H1 (cell line): ENCODE measurements at regions not wholly inside any gene's neighbourhood (a gene's known extent, or its start where the extent isn't known, plus 50 kb on each side); places are given as distances from the start of the nearest gene placed in this dataset.
A peak's percentile ranks its signal among the peaks of the same experiment; 100 is the strongest.

Source experiments
- CTCF ChIA-PET: fragments of 300-600 bp; sonication (Branson Sonifier 250); formaldehyde crosslinking; loops from one replicate; lab custom pipeline; 2021; ENCODE audit not compliant: partially characterized antibody; lab: Charles Lee
- POLR2A ChIA-PET: fragments of 300-600 bp; sonication (Branson Sonifier 250); formaldehyde crosslinking; loops from one replicate; lab custom pipeline; 2021; ENCODE audit warnings: inconsistent platforms; ENCODE audit not compliant: partially characterized antibody; lab: Charles Lee
- DNase-seq, 2 experiments: peaks; one replicate each; pipeline versions ENCODE4 v3.0.0 to v3.0.0-alpha.2; 2010 to 2022; ENCODE audit warnings: low spot score in 2 of 2, low read depth in 1 of 2, mixed read lengths in 1 of 2
- FAIRE-seq: peaks from 2 replicates; lab custom pipeline; 2011; peaks lifted over from hg19 to GRCh38; lab: Jason Lieb, UNC
- H2AFZ ChIP-seq: 2 replicates; pipeline ENCODE4 v1.8.1; 2012; ENCODE audit warnings: low read length, inconsistent platforms
- H2AK5ac ChIP-seq: 2 replicates; pipeline ENCODE4 v1.6.1; 2013; ENCODE audit warnings: low read depth, low read length
- H2BK120ac ChIP-seq: replicated peaks from 2 replicates; pipeline ENCODE3; 2013; ENCODE audit warnings: low read depth, low read length, inconsistent platforms
- H2BK12ac ChIP-seq: 2 replicates; pipeline ENCODE4 v1.6.1; 2013; ENCODE audit warnings: low read depth, low read length
- H2BK15ac ChIP-seq: 2 replicates; pipeline ENCODE4 v1.6.1; 2013; ENCODE audit warnings: low read length
- H2BK20ac ChIP-seq: 2 replicates; pipeline ENCODE4 v1.6.1; 2013; ENCODE audit warnings: low read length
- H2BK5ac ChIP-seq: 2 replicates; pipeline ENCODE4 v1.6.1; 2013; ENCODE audit warnings: low read depth, low read length
- H3K14ac ChIP-seq: 2 replicates; pipeline ENCODE4 v1.6.1; 2013; ENCODE audit warnings: inconsistent platforms; ENCODE audit not compliant: insufficient read length
- H3K18ac ChIP-seq: 2 replicates; pipeline ENCODE4 v1.6.1; 2013; ENCODE audit warnings: low read length; ENCODE audit errors: extremely low read depth
- H3K23ac ChIP-seq: 2 replicates; pipeline ENCODE4 v1.6.1; 2013; ENCODE audit warnings: inconsistent platforms; ENCODE audit not compliant: insufficient read length
- H3K23me2 ChIP-seq: 2 replicates; pipeline ENCODE4 v1.6.1; 2013; ENCODE audit warnings: low read depth, low read length
- H3K27ac ChIP-seq: 2 replicates; pipeline ENCODE4 v1.6.1; 2011; ENCODE audit warnings: low read depth, low read length, inconsistent platforms
- H3K27me3 ChIP-seq, 4 experiments: replicated peaks in 1 of 4; 1 replicate in 1 of 4; 2 replicates in 3 of 4; pipeline versions ENCODE4 v1.6.1 to v1.8.1; 2011 to 2013; ENCODE audit warnings: low read length in 3 of 4, mild to moderate bottlenecking in 3 of 4, inconsistent platforms in 2 of 4, mixed read lengths in 2 of 4, moderate library complexity in 1 of 4; ENCODE audit not compliant: control insufficient read depth in 3 of 4, insufficient read depth in 3 of 4; ENCODE audit errors: extremely low read depth in 1 of 4
- H3K36me3 ChIP-seq, 4 experiments: 2 replicates each; pipeline versions ENCODE4 v1.6.1 to v1.8.1; 2011 to 2013; ENCODE audit warnings: mild to moderate bottlenecking in 4 of 4, low read length in 3 of 4, moderate library complexity in 2 of 4, control low read depth in 1 of 4, inconsistent platforms in 1 of 4; ENCODE audit not compliant: insufficient read depth in 4 of 4, control insufficient read depth in 2 of 4
- H3K4ac ChIP-seq: replicated peaks from 2 replicates; pipeline ENCODE3; 2013; ENCODE audit warnings: low read length, low read depth, mixed read lengths, inconsistent platforms; ENCODE audit not compliant: insufficient read length
- H3K4me1 ChIP-seq, 4 experiments: replicated peaks in 1 of 4; 1 replicate in 1 of 4; 2 replicates in 3 of 4; pipeline versions ENCODE4 v1.6.1 to v1.8.1; 2011 to 2013; ENCODE audit warnings: low read length in 3 of 4, inconsistent platforms in 2 of 4, mixed read lengths in 1 of 4; ENCODE audit not compliant: insufficient read depth in 4 of 4, control insufficient read depth in 3 of 4
- H3K4me2 ChIP-seq, 2 experiments: 2 replicates each; pipeline versions ENCODE4 v1.6.1 to v1.8.1; 2011 to 2013; ENCODE audit warnings: low read depth in 2 of 2, low read length in 2 of 2, control low read depth in 1 of 2, inconsistent platforms in 1 of 2, mild to moderate bottlenecking in 1 of 2; ENCODE audit not compliant: insufficient read depth in 1 of 2
- H3K4me3 ChIP-seq, 4 experiments: fragments of 200-600, 300-600 bp in 1 of 4; sonication (generic), shearing (Covaris generic), sonication (Bioruptor Twin) in 1 of 4; 2 replicates each; pipeline versions ENCODE4 v1.5.1 to v1.8.1; 2011 to 2016; ENCODE audit warnings: low read length in 4 of 4, low read depth in 3 of 4, control low read depth in 2 of 4, inconsistent platforms in 2 of 4, mild to moderate bottlenecking in 2 of 4, mixed read lengths in 1 of 4, moderate library complexity in 1 of 4; ENCODE audit not compliant: insufficient read depth in 2 of 4; ENCODE audit errors: extremely low read depth in 1 of 4
- H3K56ac ChIP-seq: replicated peaks from 2 replicates; pipeline ENCODE3; 2013; ENCODE audit warnings: low read depth, mild to moderate bottlenecking, mixed read lengths, low read length, inconsistent platforms; ENCODE audit not compliant: insufficient read length
- H3K79me1 ChIP-seq: 2 replicates; pipeline ENCODE4 v1.6.1; 2013; ENCODE audit warnings: low read depth, low read length, control low read depth
- H3K79me2 ChIP-seq, 2 experiments: 2 replicates each; pipeline versions ENCODE4 v1.6.1 to v1.8.1; 2012 to 2013; ENCODE audit warnings: low read length in 2 of 2, mild to moderate bottlenecking in 2 of 2, inconsistent platforms in 1 of 2; ENCODE audit not compliant: insufficient read depth in 2 of 2, control insufficient read depth in 1 of 2
- H3K9ac ChIP-seq, 4 experiments: replicated peaks in 1 of 4; 1 replicate in 1 of 4; 2 replicates in 3 of 4; pipeline versions ENCODE4 v1.6.1 to v1.8.1; 2011 to 2013; ENCODE audit warnings: low read depth in 3 of 4, low read length in 3 of 4, control low read depth in 2 of 4, mild to moderate bottlenecking in 2 of 4, moderate library complexity in 2 of 4, inconsistent platforms in 1 of 4; ENCODE audit errors: extremely low read depth in 1 of 4
- H3K9me3 ChIP-seq, 2 experiments: 2 replicates each; pipeline versions ENCODE4 v1.6.1 to v1.8.1; 2012 to 2013; ENCODE audit warnings: mild to moderate bottlenecking in 2 of 2, moderate library complexity in 2 of 2, control low read depth in 1 of 2, inconsistent platforms in 1 of 2, low read depth in 1 of 2, low read length in 1 of 2, mixed read lengths in 1 of 2; ENCODE audit not compliant: insufficient read depth in 2 of 2
- H4K20me1 ChIP-seq, 2 experiments: replicated peaks in 1 of 2; 2 replicates each; pipeline versions ENCODE3 to v1.8.1; 2011 to 2013; ENCODE audit warnings: inconsistent platforms in 2 of 2, low read length in 2 of 2, mild to moderate bottlenecking in 1 of 2; ENCODE audit not compliant: insufficient read depth in 2 of 2, control insufficient read depth in 1 of 2
- H4K5ac ChIP-seq: 2 replicates; pipeline ENCODE4 v1.6.1; 2013; ENCODE audit warnings: low read length, low read depth, mixed read lengths, inconsistent platforms; ENCODE audit not compliant: insufficient read length
- H4K8ac ChIP-seq: 2 replicates; pipeline ENCODE4 v1.8.0; 2013; ENCODE audit warnings: mild to moderate bottlenecking, moderate library complexity, low read length, inconsistent platforms; ENCODE audit not compliant: insufficient read depth; ENCODE audit errors: extremely low read depth
- H4K91ac ChIP-seq: replicated peaks from 2 replicates; pipeline ENCODE3; 2013; ENCODE audit warnings: low read length, mixed read lengths, inconsistent platforms; ENCODE audit not compliant: insufficient read length
- CTCF ChIP-seq, 3 experiments: IDR thresholded peaks; 1 replicate in 2 of 3; 2 replicates in 1 of 3; pipeline versions ENCODE4 v1.5.1 to v1.6.1; 2011; ENCODE audit warnings: low read length in 3 of 3, mild to moderate bottlenecking in 3 of 3, inconsistent platforms in 2 of 3, low read depth in 1 of 3, moderate library complexity in 1 of 3; ENCODE audit not compliant: insufficient read depth in 1 of 3; ENCODE audit errors: control extremely low read depth in 1 of 3
- MAFK ChIP-seq: IDR thresholded peaks from 2 replicates; pipeline ENCODE4 v1.6.1; 2012; ENCODE audit warnings: low read depth, mild to moderate bottlenecking, improper control_type of control experiment, low read length
- WGBS, 2 experiments: shearing (Covaris generic) in 1 of 2; methylation state at CpG; one replicate each; pipeline versions ENCODE4 v1.1.6 to v1.1.7; 2013 to 2015; ENCODE audit warnings: low lambda C conversion rate in 2 of 2, mixed read lengths in 2 of 2, inconsistent platforms in 1 of 2, low coverage in 1 of 2, missing lambda C conversion rate in 1 of 2; ENCODE audit not compliant: insufficient replicate concordance in 2 of 2, insufficient coverage in 1 of 2, insufficient read length in 1 of 2; ENCODE audit errors: extremely low coverage in 1 of 2, missing lambda C conversion rate in 1 of 2; 5-methylcytosine and 5-hydroxymethylcytosine counted together

- Histone ChIP-seq H2BK15ac (no peak overlapping the region), H3K23me2 (no peaks in the 10 kb centered on the region), H3K79me1 (no peaks in the 10 kb centered on the region), H3K56ac (no peak overlapping the region), H3K4me3 (no peak overlapping the region), H3K4ac (no peak overlapping the region), H2AK5ac (no peak overlapping the region), H3K18ac (no peak overlapping the region), H2AFZ (no peak overlapping the region), H3K23ac (no peak overlapping the region), H4K5ac (no peak overlapping the region), H4K20me1 (no peaks in the 10 kb centered on the region), H2BK5ac (no peak overlapping the region), H3K14ac (no peak overlapping the region), H4K8ac (no peak overlapping the region), H3K9ac (no peak overlapping the region), H2BK120ac (no peak overlapping the region), H3K27me3 (no peaks in the 10 kb centered on the region), H3K4me2 (no peak overlapping the region), H2BK12ac (no peak overlapping the region), H3K79me2 (no peaks in the 10 kb centered on the region), H3K9me3 (no peaks in the 10 kb centered on the region), H4K91ac (no peak overlapping the region), H2BK20ac (no peak overlapping the region), H3K4me1 (no peaks in the 10 kb centered on the region), H3K36me3 (no peaks in the 10 kb centered on the region), H3K27ac (no peak overlapping the region)
- ChIA-PET POLR2A (no interaction called here), CTCF (no interaction called here)
- 96% methylated on average over 2 of the region's 2 CpGs; no CpG with 5 or more reads in 1 of the 2 experiments for WGBS, 2 experiments
- FAIRE-seq (no peak), DNase-seq (no peak)
- no peak for TF ChIP-seq CTCF (IDR thresholded peaks at IDR 0.05; ENCODE audit: control extremely low read depth in 1 of 3, insufficient read depth in 1 of 3, low read depth in 1 of 3, low read length in 3 of 3)
- peak; percentile 65; the same call in 1 of the 2 replicates for TF ChIP-seq MAFK
Measured at GRCh38 chr14:85788470-85789233, 258.7 kb downstream of the FLRT2 start.
